ENCODE measurements at regions not wholly inside any gene's neighbourhood (a gene's known extent, or its start where the extent isn't known, plus 50 kb on each side); places are given as distances from the start of the nearest gene placed in this dataset.

DNA sequence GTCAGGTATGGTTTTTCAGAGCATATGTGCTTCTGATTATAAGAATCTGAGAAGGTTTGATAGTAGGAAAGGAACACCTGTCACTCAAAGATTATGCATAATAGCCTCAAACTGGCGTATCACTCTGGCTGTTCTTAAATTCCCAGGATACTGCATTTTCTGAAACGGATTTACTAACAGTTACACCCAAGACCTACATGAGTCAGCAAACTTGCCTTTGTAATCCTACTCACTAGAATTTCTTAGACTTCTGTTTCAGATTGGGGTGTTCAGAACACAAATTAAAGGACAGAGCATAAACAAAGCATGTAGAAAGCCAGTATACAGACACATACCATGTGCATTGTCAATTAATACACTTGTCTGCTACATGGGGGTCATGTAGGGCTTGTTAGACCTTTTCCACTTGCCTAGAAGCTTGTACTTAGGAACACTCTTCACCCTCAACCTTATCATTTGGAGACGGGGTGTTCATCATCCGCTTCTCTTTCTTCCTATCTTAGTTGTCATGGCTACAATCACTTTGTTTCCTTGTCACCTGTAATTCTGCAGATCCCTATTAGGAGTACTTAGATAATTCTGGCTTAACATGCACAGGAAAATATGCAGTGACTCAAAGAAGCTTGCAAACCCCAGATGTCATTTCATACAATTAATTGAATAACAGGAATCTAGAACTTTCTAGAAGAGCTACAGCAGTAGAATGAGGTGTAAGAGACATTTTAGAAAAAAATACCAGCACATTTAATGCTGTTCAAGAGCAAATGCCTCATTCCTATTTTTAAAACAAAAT, 593.0 kb upstream of the TENM3 start:
- TF ChIP-seq CTCF (IDR thresholded peaks at IDR 0.05) (no peak), POLR2A (IDR thresholded peaks at IDR 0.05) (no peak)
- Histone ChIP-seq H3K4me3 (no peak overlapping the region), H3K36me3 (ENCODE audit: low read depth, missing control alignments) (no peaks in the 10 kb centered on the region), H3K27me3 (no peaks in the 10 kb centered on the region), H3K27ac (no peak overlapping the region), H3K9me3 (no peaks in the 10 kb centered on the region), H3K4me1 (no peaks in the 10 kb centered on the region)
- DNase-seq, result no peak
- intact Hi-C loops (cut with DNase I; ENCODE audit: low total_unique reads), result no loop called here
- 76 to 77% methylated on average over 4 of the region's 4 CpGs for WGBS, 2 donors

DNA sequence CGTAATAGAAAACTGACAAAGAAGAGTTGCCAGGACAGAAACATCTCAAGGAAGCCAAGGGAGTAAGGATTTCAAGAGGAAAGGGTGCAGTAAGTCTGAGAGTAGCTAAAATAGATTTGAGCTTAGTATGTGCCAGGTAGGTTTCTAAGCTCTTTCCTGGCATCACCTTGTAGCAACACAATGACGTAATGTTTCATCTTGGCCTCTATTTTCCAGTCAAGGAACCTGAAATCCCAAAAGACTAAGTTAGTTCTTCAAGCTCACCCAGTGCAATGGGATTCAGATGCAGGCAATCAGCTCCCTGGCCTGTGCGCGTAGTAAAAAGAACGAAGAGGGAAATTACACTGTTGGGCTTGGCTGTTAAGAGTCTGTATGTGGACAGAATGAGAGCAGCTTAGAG, 586.5 kb upstream of the TENM3 start:
- TF ChIP-seq CTCF (IDR thresholded peaks at IDR 0.05) (no peak), POLR2A (IDR thresholded peaks at IDR 0.05) (no peak)
- Histone ChIP-seq H3K27ac (no peak overlapping the region), H3K27me3 (no peaks in the 10 kb centered on the region), H3K36me3 (ENCODE audit: low read depth, missing control alignments) (no peaks in the 10 kb centered on the region), H3K4me1 (no peaks in the 10 kb centered on the region), H3K9me3 (no peaks in the 10 kb centered on the region), H3K4me3 (no peak overlapping the region)
- 77 to 83% methylated on average over 5 of the region's 5 CpGs for WGBS, 2 donors
- DNase-seq, result no peak
- intact Hi-C loops (cut with DNase I; ENCODE audit: low total_unique reads), result no loop called here

DNA sequence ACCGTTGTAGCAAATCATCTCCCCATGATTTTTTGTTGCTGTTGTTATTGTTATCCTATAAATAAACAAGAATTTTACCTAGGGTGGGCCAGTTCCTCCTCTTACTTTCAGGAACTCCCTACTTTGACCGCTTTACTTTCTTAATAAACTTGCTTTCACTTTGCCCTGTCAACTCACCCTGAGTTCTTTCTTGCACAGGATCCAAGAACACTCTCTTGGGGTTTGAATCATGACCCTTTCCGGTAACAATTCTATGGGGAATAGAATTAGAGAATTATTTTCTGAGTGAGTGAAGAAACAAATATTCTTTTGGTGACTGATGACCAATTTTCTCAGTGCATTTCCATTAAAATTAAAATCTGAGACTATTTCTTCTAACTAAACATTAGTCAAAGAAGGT, 584.0 kb upstream of the TENM3 start:
- no peak for TF ChIP-seq POLR2A (IDR thresholded peaks at IDR 0.05)
- H3K27me3 ChIP-seq, result no peaks in the 10 kb centered on the region
- no peak overlapping the region for H3K4me3 ChIP-seq
- H3K27ac ChIP-seq, result no peak overlapping the region
- no peaks in the 10 kb centered on the region for H3K36me3 ChIP-seq (ENCODE audit: low read depth, missing control alignments)
- intact Hi-C loops (cut with DNase I; ENCODE audit: low total_unique reads), result no loop called here
- no peaks in the 10 kb centered on the region for H3K9me3 ChIP-seq
- H3K4me1 ChIP-seq, result no peaks in the 10 kb centered on the region
- WGBS, 2 donors, result 74 to 76% methylated on average over 3 of the region's 3 CpGs
- no peak for DNase-seq

GRCh38 chr4:181659876-181660275, 583.3 kb upstream of the TENM3 start:
- intact Hi-C loops (cut with DNase I; ENCODE audit: low total_unique reads), result no loop called here
- Histone ChIP-seq H3K4me3 (no peak overlapping the region), H3K36me3 (ENCODE audit: low read depth, missing control alignments) (no peaks in the 10 kb centered on the region), H3K27me3 (no peaks in the 10 kb centered on the region), H3K27ac (no peak overlapping the region), H3K4me1 (no peaks in the 10 kb centered on the region), H3K9me3 (no peaks in the 10 kb centered on the region)
- 68% methylated on average over 6 of the region's 6 CpGs for WGBS, 2 donors
- DNase-seq, result no peak
- TF ChIP-seq POLR2A (IDR thresholded peaks at IDR 0.05) (no peak), CTCF (IDR thresholded peaks at IDR 0.05) (no peak)

DNA sequence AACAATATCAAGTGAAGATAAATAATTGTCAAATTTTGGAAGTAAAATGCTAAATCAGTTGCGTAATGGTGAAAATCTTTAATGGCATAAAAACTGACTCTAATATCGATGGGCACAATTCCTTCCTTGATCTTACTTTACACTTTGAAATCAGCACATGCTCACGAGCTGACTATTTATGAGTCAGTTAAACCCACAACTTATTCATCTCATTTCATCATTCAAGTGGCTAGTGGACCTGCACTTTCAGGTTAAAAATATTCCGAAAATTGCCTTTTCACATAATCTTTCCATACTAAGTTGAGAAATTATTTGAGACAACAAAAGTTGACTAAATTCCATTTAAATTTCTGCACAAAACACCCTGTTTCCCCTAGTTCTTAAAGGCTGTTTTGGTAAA, 582.1 kb upstream of the TENM3 start:
- no peaks in the 10 kb centered on the region for H3K9me3 ChIP-seq
- no peaks in the 10 kb centered on the region for H3K4me1 ChIP-seq
- 89% methylated on average over 4 of the region's 4 CpGs for WGBS, 2 donors
- intact Hi-C loops (cut with DNase I; ENCODE audit: low total_unique reads), result no loop called here
- no peak for TF ChIP-seq POLR2A (IDR thresholded peaks at IDR 0.05)
- no peak for TF ChIP-seq CTCF (IDR thresholded peaks at IDR 0.05)
- no peak for DNase-seq
- H3K36me3 ChIP-seq (ENCODE audit: low read depth, missing control alignments), result no peaks in the 10 kb centered on the region
- no peak overlapping the region for H3K4me3 ChIP-seq
- H3K27me3 ChIP-seq, result no peaks in the 10 kb centered on the region
- H3K27ac ChIP-seq, result no peak overlapping the region
